ENCODE measurements at regions not wholly inside any gene's neighbourhood (a gene's known extent, or its start where the extent isn't known, plus 50 kb on each side); places are given as distances from the start of the nearest gene placed in this dataset.
"Not testable (repeated sequence)": the region's sequence is repeated elsewhere in the genome, so short reads cannot be mapped to it uniquely, and the experiment has no call there.

DNA sequence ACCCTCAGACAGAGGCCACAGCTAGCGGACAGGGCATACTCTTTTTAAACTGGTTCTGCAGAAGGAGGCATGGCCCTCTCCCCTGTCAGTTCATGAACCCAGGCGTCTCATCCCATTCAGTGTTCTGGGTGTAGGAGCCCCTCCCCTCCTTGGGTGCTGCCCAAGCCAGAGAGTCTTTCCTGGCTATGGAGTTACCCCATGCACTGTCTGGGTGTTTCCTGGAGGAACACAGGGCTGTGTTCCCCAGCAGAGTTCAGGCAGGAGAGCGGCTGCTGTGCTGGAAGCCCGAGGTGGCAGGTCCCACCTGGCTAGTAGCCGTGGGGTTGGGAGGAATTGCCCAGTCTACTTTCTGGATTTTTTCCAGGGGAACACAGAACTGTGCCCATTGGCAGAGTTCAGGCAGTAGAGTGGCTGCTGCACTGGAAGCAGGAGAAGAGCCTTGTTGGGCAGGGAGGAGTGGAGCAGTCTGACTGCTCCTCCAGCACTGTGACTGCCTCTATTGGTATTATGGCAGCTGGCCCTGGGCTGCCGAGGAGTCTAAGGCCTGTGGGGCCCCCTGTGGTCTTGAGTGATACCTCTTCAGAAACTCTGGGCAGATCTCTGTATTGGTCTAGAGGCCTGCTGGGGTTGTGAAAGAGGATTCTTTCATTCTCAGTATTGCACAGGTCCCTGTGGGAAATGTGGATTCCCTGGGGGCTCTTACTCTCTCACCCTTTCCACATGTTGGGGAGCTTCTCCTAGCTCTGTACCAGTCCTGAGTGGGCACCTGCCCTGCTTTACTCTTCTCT is 168.3 kb downstream of the PCDH20 start:
- intact Hi-C loops (cut with DNase I) = no loop called here
- no peak for DNase-seq (ENCODE audit: low spot score)

DNA sequence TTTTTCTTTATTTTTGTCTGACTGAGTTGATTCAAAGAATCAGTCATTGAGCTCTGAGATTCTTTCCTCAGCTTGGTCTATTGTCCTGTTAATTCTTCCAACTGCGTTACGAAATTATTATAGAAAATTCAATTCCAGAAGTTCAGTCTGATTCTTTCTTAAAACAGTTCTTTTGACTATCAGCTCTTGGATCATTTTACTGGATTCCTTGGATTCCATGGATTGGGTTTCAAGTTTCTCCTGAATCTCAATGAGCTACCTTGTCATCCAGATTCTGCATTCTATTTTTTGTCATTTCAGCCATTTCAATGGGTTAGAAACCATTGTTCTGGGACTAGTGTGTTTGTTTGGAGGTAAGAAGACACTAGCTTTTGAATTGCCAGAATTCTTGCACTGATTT is 169.3 kb downstream of the PCDH20 start:
- no peak for DNase-seq (ENCODE audit: low spot score)
- intact Hi-C loops (cut with DNase I) = no loop called here

DNA sequence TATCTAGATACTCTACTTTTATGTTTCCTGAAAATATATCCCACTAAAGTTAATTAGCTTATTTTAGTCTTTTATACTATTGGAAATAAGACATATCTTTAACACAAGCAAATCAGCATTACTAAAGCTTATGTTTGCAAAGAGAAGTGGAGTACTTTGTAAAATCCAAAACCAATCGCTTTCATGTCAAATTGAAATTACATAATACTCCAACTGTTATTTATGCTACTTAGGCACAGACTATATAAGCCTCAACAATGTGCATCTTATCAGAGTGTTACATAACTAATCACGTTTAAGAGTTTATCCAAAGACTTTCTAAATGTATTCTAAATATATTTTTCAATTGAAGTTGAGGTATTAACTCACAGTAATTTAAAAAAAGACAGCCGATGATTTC is 200.0 kb downstream of the PCDH20 start:
- intact Hi-C loops (cut with DNase I) = no loop called here
- no peak for DNase-seq (ENCODE audit: low spot score)

DNA sequence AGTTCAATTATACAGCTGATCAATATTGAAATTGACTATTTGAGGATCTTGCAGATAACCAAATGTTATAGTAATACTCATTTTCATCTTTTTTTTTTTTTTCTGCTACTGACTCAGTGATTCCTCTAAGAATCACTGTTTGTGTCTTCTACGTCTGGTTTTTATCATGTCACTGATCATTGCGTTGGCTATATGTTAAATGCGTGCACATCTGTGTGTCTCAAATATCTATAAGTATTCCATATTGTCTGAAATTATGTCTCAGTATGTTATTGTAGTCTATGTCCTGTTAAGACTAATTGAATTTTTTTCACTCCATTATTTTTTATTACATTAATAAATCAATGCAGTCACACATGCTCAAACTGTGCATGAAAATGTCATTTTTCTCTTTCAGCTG is 200.5 kb downstream of the PCDH20 start:
- intact Hi-C loops (cut with DNase I) = no loop called here
- no peak for DNase-seq (ENCODE audit: low spot score)

DNA sequence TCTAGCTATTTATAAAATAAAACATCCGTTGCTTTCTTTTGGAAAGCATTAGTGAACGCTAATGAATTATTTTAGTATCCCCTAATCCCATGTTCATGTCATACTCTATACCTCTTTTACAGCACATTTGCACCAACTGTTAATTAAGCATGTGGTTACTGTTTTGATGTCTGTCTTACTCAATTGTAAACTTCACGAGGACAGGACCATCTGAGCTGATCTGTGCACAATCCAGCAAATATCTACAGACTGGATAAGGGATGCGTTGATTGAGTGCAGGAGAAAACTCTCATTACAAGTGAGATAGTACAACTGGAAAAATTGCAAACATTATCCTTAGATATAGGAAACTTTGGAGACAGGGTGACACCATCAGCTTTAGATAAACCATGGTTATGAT is 201.1 kb downstream of the PCDH20 start:
- DNase-seq (ENCODE audit: low spot score) = no peak
- intact Hi-C loops (cut with DNase I) = no loop called here

DNA sequence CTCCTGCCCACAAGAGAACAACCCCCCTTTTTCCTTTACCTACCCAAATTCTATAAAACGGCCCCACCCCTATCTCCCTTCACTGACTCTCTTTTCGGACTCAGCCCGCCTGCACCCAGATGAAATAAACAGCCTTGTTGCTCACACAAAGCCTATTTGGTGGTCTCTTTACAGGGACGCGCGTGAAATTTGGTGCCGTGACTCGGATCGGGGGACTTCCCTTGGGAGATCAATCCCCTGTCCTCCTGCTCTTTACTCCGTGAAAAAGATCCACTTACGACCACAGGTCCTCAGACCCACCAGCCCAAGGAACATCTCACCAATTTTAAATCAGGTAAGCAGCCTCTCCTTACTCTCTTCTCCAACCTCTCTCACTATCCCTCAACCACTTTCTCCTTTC is 209.8 kb downstream of the PCDH20 start:
- DNase-seq (ENCODE audit: low spot score); intact Hi-C loops (cut with DNase I): not testable (repeated sequence)

DNA sequence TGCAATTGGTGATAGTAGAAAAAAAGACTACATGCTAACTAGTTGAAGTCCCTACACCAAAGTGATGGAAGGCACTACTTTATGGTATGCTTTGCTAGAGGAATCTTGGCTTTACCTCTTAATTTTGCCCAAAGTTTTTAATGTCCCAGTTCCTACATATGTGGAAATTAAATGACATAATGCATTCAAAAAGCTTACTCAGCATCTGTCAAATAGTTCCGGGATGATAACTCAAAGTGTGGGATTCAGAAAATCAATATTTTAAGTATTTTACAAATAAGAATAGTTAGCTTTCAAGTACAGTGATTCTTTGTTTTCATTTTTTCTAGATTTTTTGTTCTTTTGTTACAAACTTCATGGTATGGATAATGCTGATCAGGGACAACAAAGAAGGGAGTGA is 211.6 kb downstream of the PCDH20 start:
- intact Hi-C loops (cut with DNase I) = no loop called here
- DNase-seq (ENCODE audit: low spot score) = no peak

DNA sequence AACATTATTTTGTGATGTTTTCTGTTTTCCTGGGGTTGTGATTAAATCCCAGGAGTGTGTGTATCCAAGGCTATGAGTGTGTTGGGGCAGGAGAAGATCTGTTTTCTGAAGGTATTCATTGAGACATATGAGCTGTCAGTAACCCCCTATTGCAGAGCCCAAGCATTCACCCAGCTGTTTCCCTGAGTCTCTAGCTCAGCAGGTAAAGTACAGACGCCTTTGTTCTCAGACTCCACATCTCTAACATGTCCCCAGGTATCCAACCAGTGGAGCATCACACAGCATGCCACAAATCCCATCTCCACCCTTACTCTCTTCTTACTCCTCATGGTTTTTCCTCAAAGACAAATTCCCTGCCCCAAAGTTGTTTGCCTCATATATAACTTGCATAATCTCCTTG is 213.6 kb downstream of the PCDH20 start:
- intact Hi-C loops (cut with DNase I) = no loop called here

DNA sequence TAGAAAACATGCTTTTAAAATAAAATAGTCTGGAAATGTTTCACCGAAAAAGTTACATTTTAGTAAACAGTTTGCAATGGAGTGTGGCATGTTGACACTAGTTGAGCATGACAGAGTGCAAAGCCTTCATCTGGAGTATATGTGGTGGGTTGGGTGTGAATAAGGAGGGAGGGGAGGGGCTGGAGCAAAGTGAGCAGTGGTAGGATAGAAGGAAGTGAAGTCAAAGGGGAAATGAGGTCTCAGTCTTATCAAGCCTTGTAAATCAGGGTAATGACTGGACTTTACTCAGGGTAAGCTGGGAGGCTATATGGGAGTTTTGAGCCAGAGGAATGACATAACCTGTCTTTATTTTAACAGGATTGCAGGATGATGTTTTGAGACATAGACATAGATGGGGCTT is 222.8 kb downstream of the PCDH20 start:
- no peak for DNase-seq (ENCODE audit: low spot score)
- intact Hi-C loops (cut with DNase I) = no loop called here

More for the DNA sequence above, 213.6 kb downstream of the PCDH20 start:
- DNase-seq (ENCODE audit: low spot score) = no peak

DNA sequence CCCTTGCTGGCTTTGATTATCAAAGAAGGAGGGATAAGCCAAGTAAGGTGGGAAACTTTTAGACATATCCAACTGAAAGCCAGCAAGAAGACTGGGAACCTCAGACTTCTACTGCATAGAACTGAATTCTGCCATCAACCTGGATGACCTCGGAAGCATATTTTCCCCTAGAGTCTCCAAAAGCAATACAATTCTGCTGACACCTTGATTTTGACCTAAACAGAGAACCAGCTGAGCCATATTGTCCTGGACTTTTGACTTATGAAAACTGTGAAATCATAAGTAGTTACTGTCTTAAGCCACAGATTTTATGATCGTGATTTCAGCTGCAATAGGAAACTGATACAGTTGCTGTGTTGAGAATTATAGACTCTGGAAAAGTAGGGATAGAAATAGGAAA is 227.6 kb downstream of the PCDH20 start:
- no peak for DNase-seq (ENCODE audit: low spot score)
- intact Hi-C loops (cut with DNase I) = no loop called here

DNA sequence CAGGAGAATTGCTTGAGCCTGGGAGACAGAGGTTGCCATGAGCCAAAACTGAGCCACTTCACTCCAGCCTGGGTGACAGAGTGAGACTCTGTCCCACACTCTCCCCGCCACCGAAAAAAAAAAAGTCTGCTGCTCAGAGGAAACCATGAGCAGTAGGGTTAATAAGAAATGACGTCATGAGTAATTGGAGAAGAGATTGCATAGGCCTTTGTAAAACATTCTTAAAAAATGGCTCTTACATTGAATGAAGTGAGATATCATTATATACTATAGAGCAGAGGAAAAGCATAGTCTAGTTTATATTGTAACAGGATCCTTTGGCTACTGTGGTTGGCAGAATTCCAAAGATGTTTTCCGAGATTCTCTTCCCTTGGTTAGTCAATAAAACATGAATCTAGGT is 228.2 kb downstream of the PCDH20 start:
- intact Hi-C loops (cut with DNase I) = no loop called here
- no peak for DNase-seq (ENCODE audit: low spot score)

DNA sequence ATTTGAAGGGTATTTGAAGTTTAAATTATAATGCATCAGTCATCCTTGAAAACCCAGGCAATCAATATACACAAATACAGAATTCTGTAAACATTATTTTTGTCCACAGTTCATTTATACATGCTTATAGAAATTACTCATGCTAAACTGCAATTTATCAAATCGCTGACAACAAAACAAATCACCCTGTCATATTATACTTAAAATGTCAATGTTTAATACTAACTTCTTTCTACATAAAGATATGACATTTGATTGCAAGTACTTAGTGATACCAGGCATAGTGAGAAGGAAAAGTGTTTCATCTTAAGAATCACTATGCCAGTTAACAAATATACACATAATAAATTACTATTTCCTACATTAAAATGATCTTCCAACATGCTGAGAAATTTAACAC is 232.0 kb downstream of the PCDH20 start:
- intact Hi-C loops (cut with DNase I) = no loop called here
- no peak for DNase-seq (ENCODE audit: low spot score)

DNA sequence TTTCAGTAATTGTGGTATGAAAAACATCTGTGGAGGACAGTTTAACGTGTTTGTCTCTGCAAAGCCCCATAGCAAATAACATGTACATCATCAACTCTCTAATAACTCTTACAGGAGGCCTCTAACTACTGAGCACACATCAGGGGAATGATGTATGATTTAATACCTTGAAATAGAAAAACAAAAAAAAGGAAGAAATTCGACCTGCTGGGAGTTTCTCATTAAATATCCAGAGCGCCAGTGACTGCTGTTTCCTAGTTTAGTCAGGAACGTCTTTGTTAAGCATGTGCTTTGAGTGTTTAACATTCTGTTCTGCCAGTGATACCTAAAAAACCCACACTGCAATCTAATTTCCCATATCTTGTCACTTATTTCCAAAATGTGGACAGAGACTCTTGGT is 235.4 kb downstream of the PCDH20 start:
- intact Hi-C loops (cut with DNase I) = no loop called here
- no peak for DNase-seq (ENCODE audit: low spot score)

DNA sequence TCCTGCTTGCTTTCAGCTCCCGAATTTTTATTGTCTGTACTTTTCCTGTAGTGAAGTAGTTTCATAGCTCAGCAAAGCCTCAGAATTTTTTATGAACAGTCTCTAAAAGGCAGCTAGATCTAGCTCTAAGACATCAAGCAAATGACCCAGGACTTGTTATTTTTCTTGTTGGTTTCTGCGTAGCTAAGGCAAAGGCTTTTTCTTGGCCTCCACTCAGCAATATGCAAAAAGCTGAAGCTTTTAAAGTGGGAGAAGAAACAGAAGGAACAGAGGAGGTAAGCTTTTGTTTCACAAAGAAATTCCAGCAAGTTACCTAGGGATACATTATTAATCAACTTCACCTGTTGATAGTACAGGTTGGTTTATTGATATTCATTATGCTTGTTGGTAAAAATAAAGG is 235.9 kb downstream of the PCDH20 start:
- intact Hi-C loops (cut with DNase I) = no loop called here

DNA sequence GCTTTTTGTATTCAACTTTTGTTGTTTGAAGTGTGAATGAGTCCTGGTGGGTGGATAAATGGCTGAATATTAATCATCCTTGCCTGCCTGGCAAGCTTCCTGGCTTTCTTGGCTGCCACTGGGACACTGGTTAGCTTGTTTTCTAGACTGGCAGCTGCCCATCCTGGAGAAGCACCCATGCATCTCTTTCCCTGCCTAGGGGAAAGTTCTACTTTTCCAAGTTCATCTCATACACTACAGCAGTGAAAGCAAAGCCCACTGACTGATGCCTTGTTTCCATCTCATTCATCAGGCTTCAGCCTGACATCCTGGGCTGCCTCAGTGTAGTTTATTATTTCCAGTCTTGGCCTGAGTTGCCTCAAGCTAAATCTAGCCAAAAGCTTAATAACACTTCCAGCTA is 244.8 kb downstream of the PCDH20 start:
- intact Hi-C loops (cut with DNase I) = no loop called here
- no peak for DNase-seq (ENCODE audit: low spot score)

More for the DNA sequence above, 235.9 kb downstream of the PCDH20 start:
- DNase-seq (ENCODE audit: low spot score) = no peak

DNA sequence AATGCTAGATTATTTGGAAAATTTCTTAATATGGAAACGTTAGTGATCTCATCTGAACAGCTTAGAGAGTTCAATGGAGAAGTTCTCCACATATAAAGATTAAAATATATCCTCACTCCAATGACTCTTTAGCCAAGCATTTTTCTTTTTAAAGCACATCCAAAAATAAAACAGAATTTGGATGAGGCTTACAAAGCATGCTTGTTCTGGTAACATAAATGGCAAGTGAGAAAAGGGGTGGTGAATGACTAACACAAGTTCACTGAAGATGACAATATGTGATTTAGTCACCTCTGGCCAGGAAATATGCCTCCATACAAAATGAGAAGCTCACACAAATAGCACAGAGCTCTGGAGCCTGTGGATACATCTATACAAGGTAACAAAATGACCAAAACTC is 253.0 kb downstream of the PCDH20 start:
- intact Hi-C loops (cut with DNase I) = no loop called here
- DNase-seq (ENCODE audit: low spot score) = no peak

DNA sequence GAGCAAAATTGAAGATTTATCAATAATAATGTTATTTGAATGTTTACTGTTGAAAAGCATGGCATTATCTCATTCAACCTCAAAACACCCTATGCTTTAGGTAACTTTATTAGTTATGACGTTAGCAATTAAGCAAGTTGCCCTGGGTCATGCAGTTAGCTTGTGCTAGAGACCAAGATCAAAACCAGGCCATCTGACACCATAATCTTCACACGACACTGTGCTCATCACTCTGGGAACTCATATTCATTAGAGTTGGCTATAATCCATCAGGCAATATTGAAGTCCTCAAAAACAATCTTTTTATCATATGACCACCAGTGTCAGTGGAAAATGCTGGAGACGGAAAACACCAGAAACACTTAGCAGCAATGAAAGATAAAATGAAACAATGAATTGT is 253.5 kb downstream of the PCDH20 start:
- DNase-seq (ENCODE audit: low spot score) = no peak

DNA sequence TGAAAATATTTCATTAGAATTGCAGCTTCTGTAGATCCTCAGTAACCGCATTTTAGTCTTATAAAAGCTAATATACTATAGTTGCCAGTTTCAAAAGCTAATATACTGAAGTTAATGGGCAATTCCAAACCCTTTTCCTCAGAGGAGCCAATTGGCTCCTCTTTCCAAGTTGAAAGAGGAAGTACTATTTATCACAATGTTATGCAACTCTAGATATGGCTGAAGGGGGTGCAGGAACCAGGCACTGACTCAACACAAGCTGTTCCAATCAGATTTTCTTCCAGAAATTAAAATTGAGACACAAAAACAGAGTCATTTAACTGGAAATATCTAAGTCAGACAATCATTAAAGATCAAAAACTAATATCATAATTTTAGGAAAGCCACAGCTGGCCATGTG is 258.9 kb downstream of the PCDH20 start:
- no peak for DNase-seq (ENCODE audit: low spot score)
- intact Hi-C loops (cut with DNase I) = no loop called here

More for the DNA sequence above, 253.5 kb downstream of the PCDH20 start:
- intact Hi-C loops (cut with DNase I) = no loop called here

DNA sequence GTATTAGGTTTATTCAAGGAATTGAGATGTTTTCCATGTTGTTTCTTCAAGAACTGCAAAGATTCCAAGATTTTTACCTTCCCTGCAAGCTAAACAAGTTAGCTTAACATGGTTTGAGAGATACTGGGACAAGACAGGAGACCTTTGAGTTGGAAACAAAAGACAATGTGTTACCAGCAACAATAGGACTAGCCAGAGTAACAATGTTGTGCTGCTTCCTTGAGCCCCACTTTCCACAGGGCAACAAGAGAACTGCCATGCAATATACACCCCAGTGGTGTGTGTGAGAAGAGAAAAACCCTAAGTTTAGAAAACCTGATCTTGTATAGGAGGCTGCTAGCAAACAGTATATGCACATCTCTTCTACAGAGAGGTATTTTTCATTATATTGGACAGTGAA is 264.6 kb downstream of the PCDH20 start:
- DNase-seq (ENCODE audit: low spot score) = no peak
- intact Hi-C loops (cut with DNase I) = no loop called here

DNA sequence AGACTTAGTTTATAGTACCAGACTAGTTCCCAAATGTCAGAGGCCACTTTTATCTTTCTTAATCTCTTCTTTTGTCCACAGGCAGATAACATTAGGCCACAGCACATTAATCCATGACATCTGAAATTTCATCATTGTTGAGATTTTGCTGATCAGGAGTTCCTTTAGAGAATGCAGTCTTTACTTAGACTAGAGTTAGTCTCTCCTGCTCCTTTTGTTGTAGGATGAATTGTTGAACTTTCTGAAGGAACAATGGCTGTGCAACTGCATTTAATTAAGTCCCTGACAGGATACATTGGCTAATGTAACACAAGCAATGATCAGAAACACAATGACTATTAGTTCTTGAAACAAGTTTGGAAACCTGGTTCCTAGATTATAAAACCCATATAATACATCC is 266.3 kb downstream of the PCDH20 start:
- intact Hi-C loops (cut with DNase I) = loop anchor here in 1 of 2 donors (2.0 kb wide), 1 partner anchor 51 kb away; no protein-coding TSS in a partner anchor
- no peak for DNase-seq (ENCODE audit: low spot score)

DNA sequence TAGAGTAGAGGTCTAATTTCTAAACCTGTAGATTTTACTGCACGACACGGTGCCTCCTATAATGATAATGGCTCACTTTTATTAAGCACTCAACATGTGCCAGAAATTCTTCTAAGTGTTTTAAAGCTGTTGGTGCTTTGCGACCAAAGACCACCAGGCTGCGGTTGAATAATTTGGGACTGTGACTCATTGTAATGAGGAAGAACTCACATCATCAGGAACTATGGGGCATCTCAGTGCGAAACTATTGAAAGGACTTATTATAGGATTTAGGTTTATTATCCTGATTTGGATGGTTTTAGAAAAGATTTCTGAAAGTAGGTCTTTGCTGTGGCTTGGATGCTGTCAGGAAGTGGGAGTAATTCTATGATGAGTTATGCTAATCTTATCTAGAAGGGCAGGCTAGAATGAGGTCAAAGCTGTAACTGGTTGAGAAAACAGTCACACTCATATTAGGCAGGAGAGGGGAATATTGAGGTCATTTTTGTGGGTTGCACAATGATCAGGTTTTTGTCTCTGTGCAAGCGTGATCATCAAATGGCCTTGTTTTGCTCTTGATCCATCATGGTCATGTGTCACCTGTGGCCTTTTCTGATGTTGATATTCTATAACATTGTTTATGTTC is 266.8 kb downstream of the PCDH20 start:
- intact Hi-C loops (cut with DNase I) = loop anchor here in 1 of 2 donors (2.0 kb wide), 1 partner anchor 50 kb away; no protein-coding TSS in a partner anchor

More for the DNA sequence above, 266.8 kb downstream of the PCDH20 start:
- DNase-seq (ENCODE audit: low spot score) = no peak
